PC-3 (cell line): ENCODE measurements at regions not wholly inside any gene's neighbourhood (a gene's known extent, or its start where the extent isn't known, plus 50 kb on each side); places are given as distances from the start of the nearest gene placed in this dataset.
"Not testable (repeated sequence)": the region's sequence is repeated elsewhere in the genome, so short reads cannot be mapped to it uniquely, and the experiment has no call there.

Experiments
- ATAC-seq: fragments of 200-7000 bp; cut with Tn5 transposase; 2 replicates; pipeline ENCODE4 v1.9.1; 2020; ENCODE audit warnings: mild to moderate bottlenecking, moderate library complexity
- BruUV-seq: library from RNA; stranded (reverse); fragments of 400-500 nt; replicated peaks from 2 replicates; lab custom pipeline; 2021; lab: Mats Ljungman, UMichigan
- CTCF ChIA-PET: fragments of 300-600 bp; sonication (Branson Sonifier 250); formaldehyde crosslinking; loops from one replicate; lab custom pipeline; 2022; ENCODE audit warnings: antibody characterized with exemption; lab: Charles Lee
- POLR2A ChIA-PET: fragments of 300-600 bp; sonication (Branson Sonifier 250); formaldehyde crosslinking; loops from one replicate; lab custom pipeline; 2022; ENCODE audit warnings: antibody characterized with exemption; ENCODE audit not compliant: unreplicated experiment; lab: Charles Lee
- DNase-seq: peaks from one replicate; pipeline ENCODE4 v3.0.0-alpha.2; 2015
- H2AFZ ChIP-seq: fragments of 300-600 bp; sonication (generic); 2 replicates; pipeline ENCODE4 v1.6.0; 2016; ENCODE audit warnings: antibody characterized with exemption, low read length
- H3F3A ChIP-seq: fragments of 300-600 bp; sonication (generic); one replicate; pipeline ENCODE4 v1.6.0; 2017; ENCODE audit warnings: antibody characterized with exemption, low read length, control low read depth, mild to moderate bottlenecking; ENCODE audit not compliant: unreplicated experiment
- H3K27ac ChIP-seq: fragments of 300-600 bp; sonication (generic); 2 replicates; pipeline ENCODE4 v1.5.1; 2016; ENCODE audit warnings: mild to moderate bottlenecking, low read length
- H3K27me3 ChIP-seq: fragments of 300-600 bp; sonication (generic); 2 replicates; pipeline ENCODE4 v1.6.1; 2016; ENCODE audit warnings: low read length, mixed read lengths
- H3K36me3 ChIP-seq: fragments of 300-600 bp; sonication (generic); 2 replicates; pipeline ENCODE4 v1.6.1; 2016; ENCODE audit warnings: low read depth, mixed run types, low read length, mixed read lengths
- H3K4me1 ChIP-seq: fragments of 300-600 bp; sonication (generic); 2 replicates; pipeline ENCODE4 v1.5.1; 2016; ENCODE audit warnings: low read length; ENCODE audit not compliant: insufficient read depth
- H3K4me2 ChIP-seq: fragments of 300-600 bp; sonication (generic); 2 replicates; pipeline ENCODE4 v1.6.0; 2016; ENCODE audit warnings: low read length
- H3K4me3 ChIP-seq: fragments of 300-600 bp; sonication (generic); 2 replicates; pipeline ENCODE4 v1.5.1; 2016; ENCODE audit warnings: mild to moderate bottlenecking, low read length, mixed read lengths
- H3K79me2 ChIP-seq: fragments of 300-600 bp; sonication (generic); 2 replicates; pipeline ENCODE4 v1.6.1; 2017; ENCODE audit warnings: low read length, mixed read lengths
- H3K9ac ChIP-seq: fragments of 300-600 bp; sonication (generic); 2 replicates; pipeline ENCODE4 v1.6.0; 2016; ENCODE audit warnings: mild to moderate bottlenecking, low read length
- H3K9me2 ChIP-seq: fragments of 300-600 bp; sonication (generic); replicated peaks from 2 replicates; pipeline ENCODE4 v1.6.1; 2016; ENCODE audit warnings: mixed run types, low read length, mixed read lengths
- H3K9me3 ChIP-seq: fragments of 300-600 bp; sonication (generic); 2 replicates; pipeline ENCODE4 v1.6.1; 2016; ENCODE audit warnings: low read length, mixed read lengths
- H4K20me1 ChIP-seq: fragments of 300-600 bp; sonication (generic); 2 replicates; pipeline ENCODE4 v1.6.1; 2016; ENCODE audit warnings: low read length, mixed read lengths
- EZH2 ChIP-seq: fragments of 300-600 bp; sonication (generic); IDR thresholded peaks from one replicate; pipeline ENCODE4 v1.6.1; 2017; ENCODE audit warnings: antibody characterized with exemption, mild to moderate bottlenecking, low read length; ENCODE audit not compliant: unreplicated experiment
- EZH2phosphoT487 ChIP-seq: fragments of 300-600 bp; sonication (generic); IDR thresholded peaks from 2 replicates; pipeline ENCODE4 v1.6.1; 2018; ENCODE audit warnings: mild to moderate bottlenecking, antibody characterized with exemption, low read length, borderline replicate concordance
- intact Hi-C: fragments of 100-400 bp; cut with micrococcal nuclease; formaldehyde crosslinking; loops from 2 replicates; pipeline ENCODE4 v1.9.0; 2023
- TF ChIP-seq, protein P1 (sequence below): fragments of 300-600 bp; sonication (generic); conservative IDR thresholded peaks from 2 replicates; pipeline ENCODE4 v1.5.1; 2017; ENCODE audit warnings: antibody characterized with exemption, low read depth, mild to moderate bottlenecking, low read length

DNA sequence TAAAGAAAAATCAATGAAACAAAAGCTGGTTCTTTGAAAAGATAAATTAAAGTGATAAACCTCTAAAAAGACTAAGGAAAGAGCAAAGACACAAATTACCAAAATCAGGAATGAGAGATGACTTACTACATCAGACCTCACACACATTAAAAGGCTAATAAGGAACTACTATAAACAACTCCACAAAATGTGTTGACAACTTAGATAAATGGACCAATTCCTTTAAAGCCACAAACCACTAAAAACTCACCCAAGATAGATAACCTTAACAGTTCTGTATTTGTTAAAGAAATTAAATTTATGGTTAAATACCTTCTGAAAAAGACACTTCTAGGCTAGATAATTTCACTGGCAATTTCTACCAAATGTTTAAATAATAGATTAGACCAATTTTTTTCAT is 170.4 kb downstream of the SMAD6 start:
- no peaks in the 10 kb centered on the region for H3K79me2 ChIP-seq
- intact Hi-C loops, result no loop called here
- H3K4me3 ChIP-seq, result no peak overlapping the region
- no TSS peak for BruUV-seq
- no peak overlapping the region for H3K4me2 ChIP-seq
- no peaks in the 10 kb centered on the region for H3K9me3 ChIP-seq
- H3K4me1 ChIP-seq, result no peaks in the 10 kb centered on the region
- no peak overlapping the region for H3K27ac ChIP-seq
- H3K9me2 ChIP-seq, result no peaks in the 10 kb centered on the region
- H4K20me1 ChIP-seq, result no peaks in the 10 kb centered on the region
- no peak for DNase-seq
- no peaks in the 10 kb centered on the region for H3K36me3 ChIP-seq
- no peak for TF ChIP-seq EZH2phosphoT487
- TF ChIP-seq, protein P1, sequence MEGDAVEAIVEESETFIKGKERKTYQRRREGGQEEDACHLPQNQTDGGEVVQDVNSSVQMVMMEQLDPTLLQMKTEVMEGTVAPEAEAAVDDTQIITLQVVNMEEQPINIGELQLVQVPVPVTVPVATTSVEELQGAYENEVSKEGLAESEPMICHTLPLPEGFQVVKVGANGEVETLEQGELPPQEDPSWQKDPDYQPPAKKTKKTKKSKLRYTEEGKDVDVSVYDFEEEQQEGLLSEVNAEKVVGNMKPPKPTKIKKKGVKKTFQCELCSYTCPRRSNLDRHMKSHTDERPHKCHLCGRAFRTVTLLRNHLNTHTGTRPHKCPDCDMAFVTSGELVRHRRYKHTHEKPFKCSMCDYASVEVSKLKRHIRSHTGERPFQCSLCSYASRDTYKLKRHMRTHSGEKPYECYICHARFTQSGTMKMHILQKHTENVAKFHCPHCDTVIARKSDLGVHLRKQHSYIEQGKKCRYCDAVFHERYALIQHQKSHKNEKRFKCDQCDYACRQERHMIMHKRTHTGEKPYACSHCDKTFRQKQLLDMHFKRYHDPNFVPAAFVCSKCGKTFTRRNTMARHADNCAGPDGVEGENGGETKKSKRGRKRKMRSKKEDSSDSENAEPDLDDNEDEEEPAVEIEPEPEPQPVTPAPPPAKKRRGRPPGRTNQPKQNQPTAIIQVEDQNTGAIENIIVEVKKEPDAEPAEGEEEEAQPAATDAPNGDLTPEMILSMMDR, result no peak
- no peak for TF ChIP-seq EZH2
- POLR2A ChIA-PET, result no interaction called here
- H3K27me3 ChIP-seq, result no peaks in the 10 kb centered on the region
- H2AFZ ChIP-seq, result no peak overlapping the region
- no peak overlapping the region for H3K9ac ChIP-seq
- CTCF ChIA-PET, result no interaction called here
- no peaks in the 10 kb centered on the region for H3F3A ChIP-seq
- no peak for ATAC-seq

DNA sequence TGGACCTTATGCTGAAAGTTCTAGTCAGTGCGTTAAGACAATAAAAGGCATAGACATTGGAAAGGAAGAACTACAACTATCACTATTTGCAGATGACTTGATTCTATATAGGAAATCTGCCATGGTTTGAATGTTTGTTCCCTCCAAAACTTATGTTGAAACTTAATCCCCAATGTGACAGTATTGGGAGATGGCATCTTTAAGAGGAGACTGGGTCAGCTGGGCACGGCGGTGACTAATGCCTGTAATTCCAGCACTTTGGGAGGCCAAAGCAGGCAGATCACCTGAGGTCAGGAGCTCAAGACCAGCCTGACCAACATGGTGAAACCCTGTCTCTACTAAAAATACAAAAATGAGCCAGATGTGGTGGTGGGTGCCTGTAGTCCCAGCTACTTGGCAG is 171.3 kb downstream of the SMAD6 start:
- H3K79me2 ChIP-seq, H3K4me2 ChIP-seq, H3F3A ChIP-seq, H3K9ac ChIP-seq, H3K36me3 ChIP-seq, H4K20me1 ChIP-seq, CTCF ChIA-PET, intact Hi-C loops, H3K9me2 ChIP-seq, ATAC-seq, H3K4me3 ChIP-seq, H2AFZ ChIP-seq, POLR2A ChIA-PET, DNase-seq, H3K27me3 ChIP-seq, H3K4me1 ChIP-seq, H3K27ac ChIP-seq, H3K9me3 ChIP-seq, BruUV-seq: not testable (repeated sequence)

- no peaks in the 10 kb centered on the region for H4K20me1 ChIP-seq
- H2AFZ ChIP-seq, result no peak overlapping the region
- BruUV-seq, result no TSS peak
- H3K79me2 ChIP-seq, result no peaks in the 10 kb centered on the region
- ATAC-seq (no peak), DNase-seq (no peak)
- H3K9me3 ChIP-seq, result no peaks in the 10 kb centered on the region
- H3K4me1 ChIP-seq, result no peaks in the 10 kb centered on the region
- H3K9me2 ChIP-seq, result no peaks in the 10 kb centered on the region
- no peak overlapping the region for H3K4me2 ChIP-seq
- POLR2A ChIA-PET, result no interaction called here
- no peak overlapping the region for H3K27ac ChIP-seq
- no peaks in the 10 kb centered on the region for H3K36me3 ChIP-seq
- CTCF ChIA-PET, result no interaction called here
- H3K9ac ChIP-seq, result no peak overlapping the region
- no peaks in the 10 kb centered on the region for H3F3A ChIP-seq
- TF ChIP-seq EZH2phosphoT487 (no peak), EZH2 (no peak)
- TF ChIP-seq, protein P1, result no peak
- intact Hi-C loops, result no loop called here
- no peak overlapping the region for H3K4me3 ChIP-seq
- H3K27me3 ChIP-seq, result no peaks in the 10 kb centered on the region
These were observed 171.8 kb downstream of the SMAD6 start for GRCh38 chr15:66873856-66874255.
